ENCODE measurements at regions not wholly inside any gene's neighbourhood (a gene's known extent, or its start where the extent isn't known, plus 50 kb on each side); places are given as distances from the start of the nearest gene placed in this dataset.

GRCh38 chr5:93993161-93993560 is 251.8 kb upstream of the POU5F2 start:
- TF ChIP-seq CTCF (IDR thresholded peaks at IDR 0.05) (no peak), POLR2AphosphoS5 (IDR thresholded peaks at IDR 0.05; ENCODE audit: low read depth, low read length) (no peak), TCF7L2 (IDR thresholded peaks at IDR 0.05; ENCODE audit: low read depth, low read length) (no peak), REST (IDR thresholded peaks at IDR 0.05; ENCODE audit: insufficient read depth in 1 of 2, low read depth in 2 of 2, low read length in 1 of 2) (no peak), SIN3A (IDR thresholded peaks at IDR 0.05; ENCODE audit: borderline replicate concordance, insufficient read depth, low read depth, low read length) (no peak)

Measured in Panc1 (cell line).